ENCODE measurements at regions not wholly inside any gene's neighbourhood (a gene's known extent, or its start where the extent isn't known, plus 50 kb on each side); places are given as distances from the start of the nearest gene placed in this dataset.

- TF ChIP-seq POLR2AphosphoS5 (IDR thresholded peaks at IDR 0.05; ENCODE audit: low read depth, low read length) (no peak), TEAD4 (IDR thresholded peaks at IDR 0.05; ENCODE audit: borderline replicate concordance, insufficient read depth) (no peak), GABPA (IDR thresholded peaks at IDR 0.05; ENCODE audit: low read depth) (no peak), CTCF (IDR thresholded peaks at IDR 0.05) (no peak), TCF12 (IDR thresholded peaks at IDR 0.05) (no peak), CHD2 (IDR thresholded peaks at IDR 0.05; ENCODE audit: low read length, partially characterized antibody) (no peak), MAX (IDR thresholded peaks at IDR 0.05; ENCODE audit: low read depth) (no peak), MXI1 (IDR thresholded peaks at IDR 0.05; ENCODE audit: low read depth, low read length) (no peak), RFX5 (IDR thresholded peaks at IDR 0.05; ENCODE audit: low read length) (no peak)
These were observed 268.6 kb downstream of the SEC23IP start for GRCh38 chr10:120161111-120161510.
